Thyroid gland (tissue), 4 donors: ENCODE measurements at regions not wholly inside any gene's neighbourhood (a gene's known extent, or its start where the extent isn't known, plus 50 kb on each side); places are given as distances from the start of the nearest gene placed in this dataset.

Experiments used
- POLR2A ChIP-seq, 2 donors: fragments of 450-650 bp; IDR thresholded peaks; one replicate each; pipeline ENCODE4 v1.6.1; 2017; ENCODE audit warnings: antibody characterized with exemption in 2 of 2, mild to moderate bottlenecking in 2 of 2, moderate library complexity in 1 of 2
- TF ChIP-seq, protein P1 (sequence below), 6 experiments: fragments of 200-600 bp in 3 of 6; fragments of 450-650 bp in 3 of 6; sonication (generic) in 3 of 6; IDR thresholded peaks; one replicate each; pipeline ENCODE4 v1.5.1; 2016 to 2019; ENCODE audit warnings: antibody characterized with exemption in 6 of 6, mild to moderate bottlenecking in 2 of 6, inconsistent platforms in 1 of 6, moderate library complexity in 1 of 6

DNA sequence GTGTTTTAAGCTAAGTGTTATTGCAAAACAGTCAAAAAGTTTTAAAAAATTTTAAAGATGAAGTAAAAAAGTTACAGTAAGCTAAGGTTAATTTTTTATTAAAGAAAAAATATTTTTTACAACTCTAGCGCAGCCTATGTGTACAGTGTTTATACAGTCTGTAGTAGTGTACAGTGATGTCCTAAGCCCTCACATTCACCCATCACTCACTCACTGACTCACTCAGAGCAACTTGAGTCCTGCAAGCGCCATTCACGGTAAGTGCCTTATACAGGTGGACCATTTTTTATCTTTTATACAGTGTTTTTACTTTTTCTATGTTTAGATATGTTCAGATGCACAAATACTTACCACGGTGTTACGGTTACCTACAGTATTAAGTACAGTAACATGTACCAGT lies 83.4 kb upstream of the STMND1 start:
- TF ChIP-seq, protein P1, sequence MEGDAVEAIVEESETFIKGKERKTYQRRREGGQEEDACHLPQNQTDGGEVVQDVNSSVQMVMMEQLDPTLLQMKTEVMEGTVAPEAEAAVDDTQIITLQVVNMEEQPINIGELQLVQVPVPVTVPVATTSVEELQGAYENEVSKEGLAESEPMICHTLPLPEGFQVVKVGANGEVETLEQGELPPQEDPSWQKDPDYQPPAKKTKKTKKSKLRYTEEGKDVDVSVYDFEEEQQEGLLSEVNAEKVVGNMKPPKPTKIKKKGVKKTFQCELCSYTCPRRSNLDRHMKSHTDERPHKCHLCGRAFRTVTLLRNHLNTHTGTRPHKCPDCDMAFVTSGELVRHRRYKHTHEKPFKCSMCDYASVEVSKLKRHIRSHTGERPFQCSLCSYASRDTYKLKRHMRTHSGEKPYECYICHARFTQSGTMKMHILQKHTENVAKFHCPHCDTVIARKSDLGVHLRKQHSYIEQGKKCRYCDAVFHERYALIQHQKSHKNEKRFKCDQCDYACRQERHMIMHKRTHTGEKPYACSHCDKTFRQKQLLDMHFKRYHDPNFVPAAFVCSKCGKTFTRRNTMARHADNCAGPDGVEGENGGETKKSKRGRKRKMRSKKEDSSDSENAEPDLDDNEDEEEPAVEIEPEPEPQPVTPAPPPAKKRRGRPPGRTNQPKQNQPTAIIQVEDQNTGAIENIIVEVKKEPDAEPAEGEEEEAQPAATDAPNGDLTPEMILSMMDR (IDR thresholded peaks at IDR 0.05) = no peak
- TF ChIP-seq POLR2A (IDR thresholded peaks at IDR 0.05) = no peak
